GM19395 (cell line): ENCODE measurements at regions not wholly inside any gene's neighbourhood (a gene's known extent, or its start where the extent isn't known, plus 50 kb on each side); places are given as distances from the start of the nearest gene placed in this dataset.

Source experiments
- ATAC-seq: cut with Tn5 transposase; IDR thresholded peaks from one replicate; pipeline ENCODE4 v1.9.1; 2021; ENCODE audit warnings: mild to moderate bottlenecking, moderate library complexity; ENCODE audit not compliant: unreplicated experiment

DNA sequence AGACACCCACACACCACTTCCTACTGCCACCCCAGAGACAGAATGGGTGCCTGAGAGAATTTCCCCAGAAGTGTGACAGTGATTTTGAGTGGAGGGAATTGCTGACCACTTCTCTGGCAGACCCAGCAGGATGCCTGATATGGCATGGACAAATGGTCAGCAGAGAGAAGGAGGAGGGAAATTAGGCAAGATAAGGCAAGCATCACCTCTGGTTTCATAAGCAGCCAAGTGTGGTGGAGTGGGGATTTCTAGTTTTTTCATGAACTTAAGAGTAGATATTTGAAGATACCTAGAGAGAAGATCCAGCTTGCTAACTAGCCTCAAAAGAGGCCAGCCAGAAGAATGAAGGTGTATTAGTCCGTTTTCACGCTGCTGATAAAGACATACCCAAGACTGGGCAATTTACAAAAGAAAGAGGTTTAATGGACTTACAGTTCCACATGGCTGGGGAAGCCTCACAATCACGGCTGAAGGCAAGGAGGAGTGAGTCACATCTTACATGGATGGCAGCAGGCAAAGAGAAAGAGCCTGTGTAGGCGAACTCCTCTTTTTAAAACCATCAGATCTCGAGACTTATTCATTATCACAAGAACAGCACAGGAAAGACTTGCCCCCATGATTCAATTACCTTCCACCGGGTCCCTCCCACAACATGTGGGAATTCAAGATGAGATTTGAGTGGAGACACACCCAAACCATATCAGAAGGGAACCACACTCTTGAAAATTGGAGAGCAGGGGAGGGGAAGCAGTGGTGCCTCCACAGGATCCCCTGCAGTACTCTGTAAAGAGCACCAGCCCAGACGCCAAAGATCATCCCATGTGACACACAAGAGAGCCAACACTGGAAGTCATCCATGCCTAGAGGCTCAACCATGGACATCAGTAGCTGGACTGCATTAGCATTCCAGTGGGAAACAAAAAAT is 64.2 kb downstream of the RBM43 start:
- no peak for ATAC-seq

DNA sequence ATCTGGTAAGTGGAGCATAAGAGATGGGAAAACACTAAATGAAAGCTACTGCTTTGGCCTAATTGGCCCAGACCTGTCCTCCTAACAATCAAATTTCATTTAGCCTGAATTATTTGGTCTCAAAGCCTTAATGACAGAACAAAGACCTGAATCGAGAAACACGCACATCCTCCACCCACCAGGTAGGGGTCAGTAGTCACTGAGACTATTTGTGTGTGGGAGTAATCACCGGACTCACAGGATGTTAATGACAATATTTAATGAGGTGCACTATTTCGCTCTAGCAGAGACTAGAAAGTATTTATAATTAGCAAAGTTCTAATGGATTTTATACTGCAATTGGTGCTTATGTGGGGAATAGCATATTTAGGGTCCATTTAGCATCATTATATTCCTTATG is 68.1 kb downstream of the RBM43 start:
- no peak for ATAC-seq

DNA sequence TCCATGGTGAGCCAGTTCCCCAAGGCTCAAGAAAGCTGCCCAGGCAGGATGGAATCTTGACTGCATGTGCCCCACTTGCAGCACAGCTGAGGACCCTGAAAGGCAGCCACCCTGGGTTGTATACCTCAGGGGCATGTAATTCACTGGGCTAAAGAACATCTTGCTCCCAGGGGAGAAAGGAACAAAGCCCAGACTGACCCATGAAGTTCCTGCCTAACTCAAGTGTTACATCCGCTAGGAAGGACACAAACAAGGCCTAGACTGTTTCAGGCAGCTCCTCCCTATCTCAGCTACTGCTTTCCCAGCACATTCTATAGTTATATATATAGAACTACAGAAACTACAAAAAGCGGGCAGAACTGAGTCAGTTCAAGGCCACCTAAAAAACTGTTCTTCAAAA is 69.0 kb downstream of the RBM43 start:
- no peak for ATAC-seq

DNA sequence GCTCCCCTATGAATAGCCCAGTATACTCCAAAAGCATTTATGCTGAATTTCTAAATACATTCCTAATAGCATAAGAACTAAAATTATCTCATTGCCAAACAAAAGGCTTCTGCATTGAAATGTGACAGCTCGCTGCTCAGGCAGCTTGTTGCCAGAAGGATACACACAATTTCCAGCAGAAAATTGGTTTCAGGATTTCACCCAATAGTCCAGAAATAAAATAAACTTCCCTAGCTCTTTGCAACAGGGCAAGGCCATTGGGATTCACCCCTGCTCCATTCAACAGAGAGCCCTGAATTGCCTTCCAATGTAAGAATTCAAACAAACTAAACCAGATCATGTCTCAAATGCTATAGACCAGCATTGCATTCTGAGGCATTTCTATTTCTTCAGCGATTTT is 70.7 kb downstream of the RBM43 start:
- ATAC-seq = no peak

DNA sequence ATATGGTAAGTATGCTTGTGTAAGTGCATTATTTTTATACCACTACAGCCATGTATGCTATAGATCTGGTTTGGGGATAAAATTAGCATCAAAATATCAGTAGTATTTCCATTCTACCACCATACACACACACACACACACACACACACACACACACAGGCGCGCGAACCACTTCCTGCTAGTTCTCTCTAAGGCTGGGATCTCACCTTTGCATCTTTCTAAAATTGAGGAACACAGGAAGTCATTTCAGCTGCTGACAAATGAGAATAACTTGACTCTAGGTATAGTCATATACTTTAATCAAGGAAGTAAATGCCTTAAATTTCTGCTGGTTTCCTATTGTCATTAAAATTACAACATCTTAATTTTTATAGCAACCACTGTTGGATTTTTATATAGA is 72.5 kb downstream of the RBM43 start:
- ATAC-seq = no peak

DNA sequence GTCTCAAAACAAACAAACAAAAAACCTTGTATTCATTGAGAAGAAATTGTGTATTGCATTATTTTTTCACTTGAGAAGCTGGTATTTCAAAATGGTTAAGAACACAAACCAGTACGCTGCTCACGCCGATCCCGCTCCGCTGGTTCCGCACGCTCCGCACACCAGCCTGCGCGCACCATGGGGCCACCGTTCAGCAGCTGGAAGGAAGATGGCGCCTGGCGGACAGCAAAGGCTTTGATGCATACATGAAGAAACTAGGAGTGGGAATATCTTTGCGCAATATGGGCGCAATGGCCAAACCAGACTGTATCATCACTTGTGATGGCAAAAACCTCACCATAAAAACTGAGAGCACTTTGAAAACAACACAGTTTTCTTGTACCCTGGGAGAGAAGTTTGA is 75.7 kb downstream of the RBM43 start:
- ATAC-seq = no peak

DNA sequence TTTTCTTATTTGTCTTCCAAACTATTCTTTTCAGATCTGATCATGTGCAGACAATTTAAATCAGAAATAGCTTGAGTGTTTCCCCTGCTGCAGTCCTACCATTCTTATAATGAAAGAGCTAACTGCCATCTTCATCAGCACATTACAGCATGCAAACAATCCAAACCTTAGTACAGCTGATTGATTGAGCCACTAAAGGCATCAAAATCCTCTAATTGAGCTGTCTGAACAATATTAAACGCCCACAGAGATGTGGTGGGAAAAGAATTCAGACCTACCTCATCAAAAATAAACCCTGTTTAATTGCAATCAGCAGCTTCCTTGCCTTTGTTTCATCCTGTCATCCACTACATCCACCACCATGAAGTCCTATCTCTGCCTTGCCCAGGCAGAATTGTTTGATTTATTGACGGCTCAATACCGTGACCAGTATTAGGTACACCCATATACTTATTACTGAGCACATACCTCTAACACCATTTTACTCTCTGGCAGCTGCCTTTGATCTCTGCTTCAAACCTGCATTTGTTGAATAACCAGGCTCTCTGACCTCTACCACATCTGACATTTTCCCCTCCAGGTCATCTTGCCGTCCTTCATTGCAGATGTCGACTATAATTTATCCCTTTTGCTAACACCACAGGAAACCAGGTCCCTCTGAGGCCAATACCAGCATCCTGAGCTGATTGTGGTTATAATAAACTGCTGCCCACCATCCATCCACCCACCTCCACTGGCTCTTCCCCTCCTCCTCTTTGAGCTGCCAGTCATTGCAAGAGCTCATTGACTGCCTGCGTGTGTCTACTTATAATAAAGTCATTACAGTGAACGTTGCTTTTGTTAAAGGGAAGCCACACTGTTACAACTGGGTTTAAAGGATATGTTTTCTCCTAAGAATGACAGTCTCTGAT is 78.5 kb downstream of the RBM43 start:
- ATAC-seq = no peak

DNA sequence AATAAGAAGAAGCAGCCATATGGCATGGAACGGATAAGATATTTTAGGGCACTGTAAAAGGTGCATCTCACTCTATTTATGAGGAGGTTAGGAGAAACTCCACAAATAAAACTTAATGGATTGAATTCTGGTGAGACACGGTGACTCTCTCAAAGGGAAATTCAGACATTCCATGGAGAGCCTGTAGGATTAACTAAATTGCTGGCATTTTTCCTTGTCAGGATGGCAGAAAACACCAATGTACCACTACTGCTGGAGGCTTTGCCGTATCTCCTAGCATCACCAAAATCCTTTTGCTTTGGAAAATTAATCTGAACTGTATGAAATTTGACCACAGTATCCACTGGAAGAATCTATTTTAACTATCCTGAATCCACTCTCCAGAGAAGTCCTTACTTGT is 79.3 kb downstream of the RBM43 start:
- ATAC-seq = no peak

DNA sequence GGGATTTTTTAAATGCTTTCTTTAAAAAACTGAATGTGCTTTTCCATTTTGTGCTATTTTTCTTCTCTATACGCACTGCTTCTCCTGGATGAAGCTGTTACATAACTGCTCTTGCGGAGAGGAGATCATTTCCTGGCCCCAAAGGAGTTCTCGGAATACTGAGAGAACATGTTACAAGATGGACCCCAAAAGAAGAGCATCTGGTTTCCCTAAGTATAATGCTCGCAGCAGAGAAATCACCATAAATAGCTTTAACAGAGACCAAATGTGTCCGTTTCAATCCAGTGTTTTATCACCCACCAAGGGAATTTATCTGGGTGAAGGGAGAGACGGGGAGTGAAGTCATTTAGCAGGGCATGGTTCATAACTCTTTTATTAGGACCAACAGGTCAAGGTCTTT is 80.1 kb downstream of the RBM43 start:
- no peak for ATAC-seq

DNA sequence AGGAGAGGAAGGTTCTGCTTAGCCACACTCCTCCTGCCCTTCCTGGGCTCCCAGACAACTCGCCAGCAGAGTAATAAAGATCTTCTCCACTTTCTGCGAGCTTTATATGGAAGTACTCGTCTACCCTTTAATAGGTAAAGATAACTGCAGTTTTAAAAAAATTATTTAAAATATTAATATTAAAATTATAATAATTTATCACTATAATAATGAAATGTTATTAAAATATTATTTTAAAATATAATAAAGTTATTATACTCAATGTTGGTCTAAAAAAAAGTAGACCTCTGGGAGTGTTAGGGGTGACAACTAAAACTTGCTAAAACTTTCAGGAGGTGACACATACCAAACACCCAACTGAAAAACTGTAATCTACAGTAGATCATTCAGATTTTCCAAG is 81.5 kb downstream of the RBM43 start:
- ATAC-seq = no peak

DNA sequence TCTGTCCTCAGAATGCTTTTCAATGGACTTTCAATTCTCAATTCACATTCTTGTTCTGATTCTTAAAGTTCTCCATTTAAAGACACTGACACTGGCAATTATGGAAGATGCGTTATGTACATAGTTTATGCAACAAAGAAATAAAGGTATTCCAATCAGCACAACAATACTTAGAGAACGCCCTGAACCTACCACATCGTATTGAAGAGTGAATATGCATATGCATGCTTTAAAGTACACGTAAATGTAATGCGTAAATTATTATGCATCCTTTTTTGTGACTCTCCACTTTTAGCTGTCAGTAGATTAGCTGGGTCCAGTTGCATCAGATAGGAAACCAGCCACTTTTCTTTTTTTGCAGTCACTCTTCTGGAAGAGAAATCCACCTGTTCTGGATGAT is 83.5 kb downstream of the RBM43 start:
- no peak for ATAC-seq

DNA sequence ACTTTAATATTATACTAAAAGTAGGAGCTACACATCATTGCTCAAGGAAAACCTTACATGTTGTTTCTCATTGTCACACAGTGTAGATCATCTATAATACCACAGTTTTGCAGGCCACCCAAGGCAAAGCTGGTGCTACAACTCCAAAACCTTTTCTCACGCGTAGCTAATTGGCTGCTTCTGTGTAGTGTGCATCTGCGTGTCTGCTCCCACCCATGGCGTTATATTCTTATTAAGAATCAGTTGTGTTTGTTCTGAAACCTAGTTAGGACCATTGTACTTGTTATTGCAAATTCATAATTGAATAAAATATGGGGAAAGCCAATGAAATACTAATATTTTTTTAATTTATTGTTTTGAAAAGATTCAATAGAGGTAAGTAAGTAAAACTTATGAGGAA is 83.9 kb downstream of the RBM43 start:
- ATAC-seq = no peak

DNA sequence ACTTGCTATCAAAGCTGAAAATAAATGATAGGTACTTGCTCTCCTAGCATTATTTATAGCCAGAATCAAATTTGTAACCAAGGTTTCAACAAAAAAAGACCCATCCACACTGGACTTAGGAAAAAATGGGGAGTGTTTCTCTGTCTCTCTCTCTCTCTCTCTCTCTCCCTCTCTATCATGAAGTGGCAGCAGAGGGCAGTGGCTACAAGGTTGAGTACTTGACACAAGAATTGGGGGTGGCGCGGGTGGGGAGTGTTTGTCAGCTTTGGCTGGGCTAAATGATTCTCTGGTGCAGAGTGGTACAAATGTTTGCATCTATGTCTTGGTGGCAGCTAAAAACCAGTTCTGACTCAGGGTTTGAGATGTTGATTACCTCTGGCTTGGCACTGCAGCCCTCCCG is 85.0 kb downstream of the RBM43 start:
- ATAC-seq = no peak

DNA sequence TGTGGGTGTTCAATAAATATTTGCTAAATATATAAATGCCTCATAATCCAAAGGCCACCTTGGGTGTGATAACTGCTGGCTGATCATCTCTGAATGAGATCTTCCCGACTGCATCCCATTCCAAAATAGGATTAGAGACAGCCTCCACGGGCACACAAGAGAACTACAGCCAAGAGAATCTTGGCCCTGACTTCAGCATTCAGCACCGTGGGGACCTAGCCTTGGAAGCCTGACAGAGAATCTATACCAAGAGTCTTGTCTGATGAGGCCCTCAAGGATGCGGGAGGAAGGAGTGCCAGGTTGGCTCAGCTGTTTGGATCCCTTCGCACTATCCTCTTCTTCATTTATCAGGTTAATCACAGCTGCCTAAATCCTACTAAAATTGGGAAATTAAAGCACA is 85.8 kb downstream of the RBM43 start:
- no peak for ATAC-seq

DNA sequence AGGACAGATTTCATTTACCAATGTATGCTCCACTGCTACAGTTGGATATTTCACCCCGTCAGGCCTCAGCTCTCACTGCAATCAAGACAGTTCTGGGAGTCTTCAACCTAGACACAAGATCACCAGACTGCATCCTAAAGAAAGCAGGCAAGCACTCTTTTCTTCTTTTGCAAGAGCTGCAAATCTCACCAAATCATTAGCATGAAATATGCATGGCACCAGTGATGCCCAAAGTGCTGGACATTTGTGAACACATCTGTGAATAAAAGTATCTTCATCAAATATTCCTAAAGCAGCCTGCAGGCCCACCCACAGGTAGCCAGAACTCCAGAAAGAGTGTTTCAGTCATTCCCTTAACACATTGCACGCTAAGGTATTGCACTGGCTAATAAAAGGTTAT is 87.5 kb downstream of the RBM43 start:
- ATAC-seq = no peak

DNA sequence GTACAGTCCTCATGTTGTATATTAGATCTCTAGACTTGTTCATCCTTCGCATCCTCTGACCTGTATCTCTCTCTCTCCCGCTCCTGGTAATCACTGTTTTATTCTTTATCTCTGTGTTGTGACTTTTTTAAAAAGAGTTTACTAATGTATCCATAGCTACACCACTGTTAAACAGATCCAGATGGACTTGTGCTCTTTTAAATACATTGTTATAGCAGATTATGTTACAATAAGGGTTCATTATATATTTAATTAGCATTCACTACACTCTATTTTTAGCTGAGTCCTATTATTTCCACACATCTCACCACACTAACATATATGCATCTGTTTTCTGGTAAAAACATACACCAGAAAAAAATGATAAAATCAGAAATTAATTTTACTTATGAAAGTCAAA is 90.5 kb downstream of the RBM43 start:
- ATAC-seq = no peak

DNA sequence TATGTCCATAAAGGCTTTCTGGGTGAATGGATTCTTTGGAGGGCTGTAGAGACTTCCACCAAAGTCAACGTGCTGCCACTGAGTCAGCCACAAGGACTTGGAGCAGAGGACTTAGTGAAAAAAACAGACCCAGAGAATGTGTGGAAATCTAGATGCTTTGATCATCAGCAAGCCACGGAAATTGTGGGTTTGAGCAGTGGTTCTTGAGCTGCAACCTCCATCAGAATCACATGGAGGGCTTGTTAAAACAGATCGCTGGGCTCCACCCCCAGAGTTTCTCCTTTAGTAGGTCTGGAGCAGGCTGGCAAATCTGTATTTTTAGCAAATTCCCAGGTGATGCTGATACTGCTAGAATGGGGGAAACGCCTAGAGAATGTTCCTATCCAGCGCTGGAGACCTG is 95.3 kb downstream of the RBM43 start:
- ATAC-seq = no peak

DNA sequence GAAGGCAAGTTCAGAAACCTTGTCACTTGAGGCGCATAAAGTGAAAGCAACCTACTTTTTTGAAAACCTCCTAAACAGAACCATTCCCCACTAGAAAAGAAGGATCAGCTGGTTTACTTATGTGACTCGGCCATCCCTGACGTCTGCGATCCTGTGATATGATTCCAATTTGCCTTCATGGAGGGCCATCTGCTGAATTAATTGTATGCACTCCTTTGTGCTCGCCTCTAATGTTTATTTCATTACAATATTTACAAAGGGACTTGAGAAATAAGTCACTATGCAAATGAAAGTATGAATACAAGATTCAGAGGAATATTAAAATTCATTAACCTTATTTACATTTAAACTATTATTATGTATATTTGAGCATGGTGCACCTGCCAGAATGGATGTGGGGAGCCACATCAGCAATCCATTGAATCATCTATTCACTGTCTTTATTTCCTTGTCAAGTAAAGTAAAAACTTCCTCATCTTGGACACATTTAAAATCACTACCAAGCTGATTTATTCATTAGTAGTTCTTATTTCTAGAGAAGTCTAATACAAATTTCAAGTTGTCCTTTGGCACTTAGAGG is 96.5 kb downstream of the RBM43 start:
- no peak for ATAC-seq

DNA sequence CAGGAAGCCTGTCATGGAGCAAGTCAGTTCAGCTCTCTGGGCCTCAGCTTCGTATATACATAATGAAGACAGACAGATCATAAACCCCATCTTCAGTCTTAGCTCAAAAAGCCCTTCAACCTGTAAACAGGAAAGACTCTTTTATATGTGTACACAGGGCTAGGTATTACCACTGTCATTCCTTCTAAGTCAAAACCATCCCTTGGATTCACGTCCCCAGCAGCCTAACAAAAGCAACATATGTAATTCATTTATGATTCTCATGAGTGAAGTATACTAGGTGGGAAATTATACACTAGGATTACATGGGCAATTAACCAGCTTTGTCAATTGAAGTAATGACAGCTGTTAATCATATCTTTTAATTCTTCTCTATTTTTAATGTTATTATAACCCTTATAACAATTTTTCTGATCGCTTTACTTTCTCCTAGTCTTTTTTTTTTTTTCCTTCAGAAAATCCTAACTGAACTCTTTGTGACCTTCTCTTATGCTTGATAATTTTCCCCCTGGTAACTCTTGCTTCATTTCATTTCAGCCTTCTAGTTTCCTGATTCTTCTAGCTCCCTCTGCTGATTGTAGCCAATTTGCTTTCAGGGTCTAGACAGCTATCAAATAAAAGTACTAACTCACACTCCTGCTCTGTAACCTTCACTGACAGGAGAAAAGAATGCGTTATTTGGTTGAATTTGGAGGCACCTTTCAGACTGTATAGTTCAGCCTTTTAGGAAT is 99.7 kb downstream of the RBM43 start:
- no peak for ATAC-seq

DNA sequence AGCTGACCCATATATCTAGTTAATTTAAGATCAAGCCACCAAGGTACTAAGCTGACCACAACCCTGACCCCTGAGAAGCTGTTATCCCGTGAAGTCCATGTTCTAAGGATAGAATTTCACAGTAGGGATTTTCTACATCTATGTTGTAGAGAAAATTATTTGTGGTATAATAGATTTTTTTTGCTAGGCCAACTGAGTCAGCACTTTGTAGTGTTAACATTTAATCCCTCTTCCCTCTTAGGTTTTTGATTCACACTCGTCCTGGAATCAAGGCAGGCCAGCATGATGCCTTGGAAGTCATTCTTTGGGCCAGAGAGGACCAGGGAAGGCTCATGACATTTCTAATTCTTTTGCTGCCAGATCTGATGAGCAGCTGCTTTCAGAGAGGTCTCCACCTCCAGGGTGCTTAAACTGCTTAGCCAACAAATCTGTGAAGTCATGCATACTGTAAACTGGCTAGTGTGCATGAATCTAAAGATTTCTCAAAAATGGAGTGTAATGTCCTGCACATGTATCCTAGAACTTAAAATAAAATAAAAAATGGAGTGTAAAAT is 102.5 kb downstream of the RBM43 start:
- ATAC-seq = no peak
